GM12873 (cell line): ENCODE measurements at regions not wholly inside any gene's neighbourhood (a gene's known extent, or its start where the extent isn't known, plus 50 kb on each side); places are given as distances from the start of the nearest gene placed in this dataset.

Source experiments
- TF ChIP-seq, protein P1 (sequence below): IDR thresholded peaks from 2 replicates; pipeline ENCODE4 v1.5.1; 2012; ENCODE audit warnings: low read depth, mild to moderate bottlenecking, moderate library complexity, low read length, control low read depth; ENCODE audit not compliant: insufficient read depth; ENCODE audit errors: missing control alignments

DNA sequence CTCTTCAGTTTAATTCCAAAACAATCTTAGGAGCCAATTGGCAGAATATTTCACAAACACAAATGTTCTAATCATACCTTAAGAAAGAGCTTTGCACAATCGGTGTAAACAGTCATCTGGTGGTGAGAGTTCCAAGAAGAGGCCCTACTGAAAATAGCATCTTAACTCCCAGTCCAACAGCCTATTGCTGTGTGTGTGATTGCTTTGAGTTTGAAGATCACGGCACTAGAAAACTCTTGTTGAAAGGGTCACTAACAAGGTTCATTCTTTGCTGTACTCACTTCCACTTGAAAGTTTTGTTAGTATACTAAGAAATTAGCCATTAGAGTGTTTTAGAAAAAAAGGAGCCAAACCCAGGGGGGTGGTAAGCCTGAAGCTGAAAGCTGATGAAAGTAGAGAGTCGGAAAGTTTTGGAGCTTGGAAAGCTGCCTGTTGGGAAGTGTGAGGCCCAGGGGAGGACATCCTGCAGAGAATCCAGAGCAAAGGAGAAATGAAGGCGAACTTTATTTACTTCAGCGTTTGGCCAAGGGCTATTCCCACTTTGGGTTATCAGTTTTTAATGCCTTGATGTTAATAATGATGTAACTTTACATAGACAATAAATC, 180.3 kb upstream of the GHR start:
- TF ChIP-seq, protein P1, sequence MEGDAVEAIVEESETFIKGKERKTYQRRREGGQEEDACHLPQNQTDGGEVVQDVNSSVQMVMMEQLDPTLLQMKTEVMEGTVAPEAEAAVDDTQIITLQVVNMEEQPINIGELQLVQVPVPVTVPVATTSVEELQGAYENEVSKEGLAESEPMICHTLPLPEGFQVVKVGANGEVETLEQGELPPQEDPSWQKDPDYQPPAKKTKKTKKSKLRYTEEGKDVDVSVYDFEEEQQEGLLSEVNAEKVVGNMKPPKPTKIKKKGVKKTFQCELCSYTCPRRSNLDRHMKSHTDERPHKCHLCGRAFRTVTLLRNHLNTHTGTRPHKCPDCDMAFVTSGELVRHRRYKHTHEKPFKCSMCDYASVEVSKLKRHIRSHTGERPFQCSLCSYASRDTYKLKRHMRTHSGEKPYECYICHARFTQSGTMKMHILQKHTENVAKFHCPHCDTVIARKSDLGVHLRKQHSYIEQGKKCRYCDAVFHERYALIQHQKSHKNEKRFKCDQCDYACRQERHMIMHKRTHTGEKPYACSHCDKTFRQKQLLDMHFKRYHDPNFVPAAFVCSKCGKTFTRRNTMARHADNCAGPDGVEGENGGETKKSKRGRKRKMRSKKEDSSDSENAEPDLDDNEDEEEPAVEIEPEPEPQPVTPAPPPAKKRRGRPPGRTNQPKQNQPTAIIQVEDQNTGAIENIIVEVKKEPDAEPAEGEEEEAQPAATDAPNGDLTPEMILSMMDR, result no peak

DNA sequence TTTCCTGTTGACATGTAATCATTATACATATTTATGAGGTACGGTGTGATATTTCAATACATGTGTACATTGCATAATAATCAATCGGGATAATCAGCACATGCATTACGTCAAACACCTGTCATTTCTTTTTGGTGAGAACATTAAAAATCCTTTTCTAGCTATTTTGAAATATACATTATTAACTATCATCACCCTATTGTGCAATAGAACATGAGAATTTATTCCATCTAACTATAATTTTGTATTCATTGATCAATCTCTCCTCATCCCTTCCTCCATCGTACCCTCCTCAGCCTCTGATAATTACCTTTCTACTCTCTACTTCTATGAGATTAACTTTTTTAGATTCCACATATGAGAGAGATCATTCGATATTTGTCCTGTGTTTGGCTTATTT, 170.9 kb upstream of the GHR start:
- TF ChIP-seq, protein P1, result no peak

DNA sequence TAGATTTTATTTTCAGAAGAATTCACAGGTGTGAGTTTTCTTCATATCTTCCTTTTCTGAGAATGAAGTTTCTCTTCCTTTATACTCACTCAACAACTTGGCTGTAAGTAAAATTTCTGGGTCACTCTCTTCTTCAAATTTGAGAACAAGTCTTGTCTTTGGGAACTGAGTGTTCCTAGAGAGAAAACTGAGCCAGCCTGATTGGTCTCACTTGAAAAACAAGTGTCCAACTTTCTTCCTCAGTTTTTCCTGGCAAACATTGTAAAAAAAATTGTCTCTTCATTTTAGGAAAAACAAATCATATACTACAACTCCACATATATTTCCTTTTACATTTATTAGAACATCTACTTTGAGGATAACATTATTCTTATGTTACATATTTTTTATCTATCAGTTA, 156.1 kb upstream of the GHR start:
- TF ChIP-seq, protein P1, result no peak

- TF ChIP-seq, protein P1, result no peak
Observed at GRCh38 chr5:42268630-42269029, 154.6 kb upstream of the GHR start.

GRCh38 chr5:42270771-42271170, 152.5 kb upstream of the GHR start:
- TF ChIP-seq, protein P1, result no peak

GRCh38 chr5:42274913-42275312, 148.3 kb upstream of the GHR start:
- TF ChIP-seq, protein P1, result no peak

DNA sequence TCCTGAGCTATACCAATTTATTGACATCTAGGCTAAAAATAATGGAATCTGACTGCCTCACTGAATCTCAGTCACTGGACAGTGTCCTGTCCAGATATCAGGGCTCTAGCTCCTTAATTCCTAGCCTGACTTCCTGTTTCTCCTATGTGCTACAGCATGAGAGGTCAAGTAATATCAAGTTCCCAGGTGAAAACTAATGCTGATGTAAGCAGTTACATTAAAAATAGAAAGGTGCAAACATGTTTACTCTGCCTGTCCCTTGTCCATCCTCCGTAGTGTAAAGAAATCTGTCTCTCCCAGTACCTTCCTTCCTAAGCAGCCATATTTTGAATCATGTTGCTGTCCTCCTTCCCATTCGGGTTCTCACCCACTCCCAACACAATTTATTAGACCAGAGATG, 145.9 kb upstream of the GHR start:
- TF ChIP-seq, protein P1, result no peak

DNA sequence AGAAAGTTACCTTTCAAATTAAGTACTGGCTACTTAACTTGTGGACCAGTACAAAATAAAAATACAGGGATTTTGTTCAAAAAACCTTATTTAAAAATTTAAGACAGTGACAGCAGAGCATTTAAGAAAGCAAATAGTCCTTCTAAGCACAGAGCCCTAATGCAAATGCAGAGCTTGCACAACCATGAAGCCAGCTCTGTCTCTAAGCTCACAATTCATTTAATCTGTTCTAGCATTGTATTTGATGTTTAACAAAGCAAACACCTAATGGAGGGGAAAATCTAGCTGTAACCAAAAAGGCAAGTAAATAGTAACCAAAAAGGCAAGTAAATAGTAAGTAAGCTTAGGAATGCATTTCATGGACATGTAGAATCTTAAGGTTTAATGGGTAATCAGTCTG, 138.7 kb upstream of the GHR start:
- TF ChIP-seq, protein P1, result no peak
